ENCODE measurements at regions not wholly inside any gene's neighbourhood (a gene's known extent, or its start where the extent isn't known, plus 50 kb on each side); places are given as distances from the start of the nearest gene placed in this dataset.

DNA sequence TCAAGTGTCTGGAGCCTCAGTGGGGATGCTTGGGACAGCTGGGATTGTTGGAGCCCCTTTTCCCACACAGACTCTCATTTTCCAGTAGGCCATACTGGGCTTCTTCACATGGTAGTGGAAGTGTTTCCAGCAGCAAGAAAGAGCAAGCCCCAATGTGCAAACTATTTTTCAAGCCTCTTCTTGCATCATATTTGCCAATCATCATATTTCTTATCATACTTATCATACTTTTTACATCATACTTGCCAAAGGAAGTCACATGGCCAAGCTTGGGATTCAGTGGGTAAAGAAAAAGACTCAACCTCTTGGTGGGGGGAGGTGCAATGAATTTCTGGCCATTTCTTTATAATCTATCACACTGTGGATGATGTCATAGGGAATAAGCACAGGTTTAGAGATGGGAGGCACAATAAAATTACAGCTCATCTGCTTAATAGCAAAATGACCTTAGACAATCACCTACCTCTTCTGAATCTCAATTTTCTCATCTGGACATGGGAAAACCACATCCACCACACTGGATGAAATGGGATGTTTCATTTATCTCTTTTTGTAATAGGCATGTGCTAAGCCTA is 174.2 kb downstream of the MID1IP1 start:
- no peaks in the 10 kb centered on the region for H3K36me3 Mint-ChIP-seq (ENCODE audit: low read depth)
- ATAC-seq (replicated peaks) = no peak

DNA sequence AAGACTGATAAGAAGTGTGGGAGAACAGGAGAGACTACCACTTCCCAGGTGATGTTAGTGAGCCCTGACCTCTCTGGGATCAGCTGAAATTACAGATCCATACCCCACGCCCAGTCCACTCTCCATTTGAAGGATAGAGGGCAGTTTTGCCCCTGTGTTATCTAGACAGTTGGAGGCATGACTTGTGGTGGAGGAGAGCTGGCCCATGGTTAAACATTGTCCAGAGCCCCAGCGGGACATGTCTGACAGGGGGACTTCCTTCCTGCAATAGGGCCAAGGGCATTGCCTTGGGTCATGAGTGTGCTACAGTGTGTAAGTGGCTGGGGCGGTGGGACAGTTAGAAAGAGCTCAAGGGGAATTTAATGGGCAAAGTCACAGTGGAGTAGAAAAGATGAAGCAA is 181.1 kb downstream of the MID1IP1 start:
- no peak for ATAC-seq (replicated peaks)
- Mint-ChIP-seq H3K27me3 (no peaks in the 10 kb centered on the region), H3K9me3 (no peaks in the 10 kb centered on the region), H3K4me3 (no peak overlapping the region), H3K27ac (no peak overlapping the region), H3K36me3 (ENCODE audit: low read depth) (no peaks in the 10 kb centered on the region), H3K4me1 (no peaks in the 10 kb centered on the region)

More for the DNA sequence above, 174.2 kb downstream of the MID1IP1 start:
- H3K27ac Mint-ChIP-seq = no peak overlapping the region
- H3K9me3 Mint-ChIP-seq = no peaks in the 10 kb centered on the region
- no peaks in the 10 kb centered on the region for H3K27me3 Mint-ChIP-seq
- peaks cover 5% of the 10 kb centered on the region for H3K4me1 Mint-ChIP-seq
- H3K4me3 Mint-ChIP-seq = no peak overlapping the region

DNA sequence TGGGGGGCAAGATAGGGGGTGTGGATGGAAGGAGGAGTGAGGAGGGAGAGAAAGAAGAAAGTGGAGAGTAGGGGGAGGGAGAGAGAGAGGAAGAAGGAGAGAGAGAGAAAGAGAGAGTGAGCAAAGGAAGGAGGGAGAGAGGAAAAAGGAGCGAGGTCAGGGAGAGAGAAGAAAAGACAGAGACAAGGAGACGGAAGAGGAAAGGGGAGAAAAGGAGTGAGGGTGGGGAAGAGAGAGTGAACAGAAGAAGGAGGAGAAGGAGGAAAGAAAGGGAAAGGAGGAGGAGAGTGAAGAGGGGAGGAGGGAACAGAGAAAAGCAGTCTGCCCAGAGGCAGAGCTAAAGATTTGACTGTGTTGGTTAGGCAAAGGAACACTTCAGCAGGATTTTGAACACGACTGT is 181.6 kb downstream of the MID1IP1 start:
- Mint-ChIP-seq H3K36me3 (ENCODE audit: low read depth) (no peaks in the 10 kb centered on the region), H3K27ac (no peak overlapping the region), H3K9me3 (no peaks in the 10 kb centered on the region), H3K4me3 (no peak overlapping the region), H3K4me1 (no peaks in the 10 kb centered on the region), H3K27me3 (no peaks in the 10 kb centered on the region)
- ATAC-seq (replicated peaks) = no peak

DNA sequence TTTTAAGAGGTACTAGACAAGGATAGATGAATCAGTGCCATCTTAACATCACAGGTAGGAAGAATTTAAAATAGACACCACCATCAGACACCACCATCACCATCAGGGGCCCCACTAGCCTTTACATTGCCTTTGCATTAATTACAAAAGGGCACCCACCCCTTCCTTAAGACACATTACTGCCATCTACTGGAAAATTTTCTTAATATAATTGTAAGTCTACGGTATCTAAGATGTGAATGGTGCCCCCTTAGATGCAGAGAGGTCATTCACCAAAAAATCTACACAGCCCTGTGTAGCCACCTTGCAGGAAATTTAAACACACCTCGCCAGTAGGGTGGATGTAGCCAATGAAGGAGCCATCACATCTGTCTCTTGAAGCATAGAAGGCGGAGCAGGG is 184.1 kb downstream of the MID1IP1 start:
- ATAC-seq (replicated peaks) = no peak
- Mint-ChIP-seq H3K27ac (no peak overlapping the region), H3K4me3 (no peak overlapping the region), H3K36me3 (ENCODE audit: low read depth) (no peaks in the 10 kb centered on the region), H3K4me1 (no peaks in the 10 kb centered on the region), H3K9me3 (no peaks in the 10 kb centered on the region), H3K27me3 (no peaks in the 10 kb centered on the region)

DNA sequence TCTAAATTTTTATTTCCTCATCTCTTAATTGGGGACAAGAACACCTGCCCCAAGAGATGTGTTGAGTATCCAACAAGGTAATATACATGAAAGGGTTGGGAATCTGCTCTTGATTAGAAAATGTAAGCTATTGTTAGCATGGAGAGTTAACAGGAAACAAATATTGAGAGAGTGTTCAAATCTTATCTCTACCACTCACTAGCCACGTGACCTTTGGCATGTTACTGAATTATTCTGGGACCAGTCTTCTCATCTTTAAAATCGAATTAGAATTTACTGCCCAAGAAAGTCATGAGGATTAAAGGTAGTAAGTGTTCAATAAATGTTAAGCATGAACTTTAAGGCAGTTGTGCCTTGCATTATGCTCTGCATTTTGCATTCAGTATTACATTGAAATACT is 184.7 kb downstream of the MID1IP1 start:
- ATAC-seq (replicated peaks) = no peak

DNA sequence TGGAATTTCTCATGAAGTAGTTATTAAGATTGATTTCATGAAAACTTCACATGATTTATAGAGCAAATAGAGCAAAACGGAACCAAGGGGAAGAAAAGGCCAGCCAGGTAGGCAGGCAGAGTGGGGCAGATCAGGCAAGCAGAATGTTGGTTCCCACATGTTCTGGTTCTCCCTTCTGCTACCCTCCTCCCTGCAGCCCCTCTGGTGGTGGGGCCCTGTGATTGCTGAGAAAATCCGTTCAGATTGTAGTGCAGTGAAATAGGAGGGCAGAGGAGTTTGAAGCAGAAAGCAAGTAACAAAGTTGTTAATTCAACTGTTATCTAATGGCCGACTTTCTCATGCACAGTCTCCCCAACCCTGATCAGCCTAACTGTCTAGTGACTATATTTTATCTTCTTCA is 185.3 kb downstream of the MID1IP1 start:
- H3K4me1 Mint-ChIP-seq = no peaks in the 10 kb centered on the region
- H3K36me3 Mint-ChIP-seq (ENCODE audit: low read depth) = no peaks in the 10 kb centered on the region
- no peak overlapping the region for H3K4me3 Mint-ChIP-seq
- no peaks in the 10 kb centered on the region for H3K27me3 Mint-ChIP-seq
- no peak for ATAC-seq (replicated peaks)
- no peak overlapping the region for H3K27ac Mint-ChIP-seq
- H3K9me3 Mint-ChIP-seq = no peaks in the 10 kb centered on the region

More for the DNA sequence above, 184.7 kb downstream of the MID1IP1 start:
- Mint-ChIP-seq H3K36me3 (ENCODE audit: low read depth) (no peaks in the 10 kb centered on the region), H3K9me3 (no peaks in the 10 kb centered on the region), H3K27ac (no peak overlapping the region), H3K27me3 (no peaks in the 10 kb centered on the region), H3K4me3 (no peak overlapping the region), H3K4me1 (no peaks in the 10 kb centered on the region)

DNA sequence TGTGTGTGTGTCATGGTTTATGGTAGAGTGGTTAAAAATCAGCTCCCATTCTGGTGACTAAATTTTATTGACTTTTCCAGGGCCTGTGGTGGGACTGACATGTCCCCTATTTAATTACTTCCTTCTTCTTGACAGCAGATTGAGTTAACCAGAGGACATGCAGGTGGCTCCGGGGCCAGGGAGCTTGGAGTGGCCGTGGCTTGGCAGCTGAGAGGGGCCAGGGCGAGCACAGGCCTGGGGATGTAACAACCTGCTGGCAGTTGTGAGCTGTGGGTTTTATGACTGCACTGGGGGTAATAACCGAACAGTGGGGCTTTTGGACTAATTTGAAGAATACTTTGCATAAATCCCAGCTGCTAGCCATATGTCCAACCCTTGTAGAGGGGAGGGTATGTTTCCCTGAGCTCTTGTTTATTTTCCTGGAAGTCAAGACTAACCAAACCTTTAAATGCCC is 186.0 kb downstream of the MID1IP1 start:
- no peaks in the 10 kb centered on the region for H3K36me3 Mint-ChIP-seq (ENCODE audit: low read depth)
- no peaks in the 10 kb centered on the region for H3K27me3 Mint-ChIP-seq
- H3K9me3 Mint-ChIP-seq = no peaks in the 10 kb centered on the region
- no peak overlapping the region for H3K27ac Mint-ChIP-seq
- no peak for ATAC-seq (replicated peaks)
- H3K4me1 Mint-ChIP-seq = no peaks in the 10 kb centered on the region
- no peak overlapping the region for H3K4me3 Mint-ChIP-seq

DNA sequence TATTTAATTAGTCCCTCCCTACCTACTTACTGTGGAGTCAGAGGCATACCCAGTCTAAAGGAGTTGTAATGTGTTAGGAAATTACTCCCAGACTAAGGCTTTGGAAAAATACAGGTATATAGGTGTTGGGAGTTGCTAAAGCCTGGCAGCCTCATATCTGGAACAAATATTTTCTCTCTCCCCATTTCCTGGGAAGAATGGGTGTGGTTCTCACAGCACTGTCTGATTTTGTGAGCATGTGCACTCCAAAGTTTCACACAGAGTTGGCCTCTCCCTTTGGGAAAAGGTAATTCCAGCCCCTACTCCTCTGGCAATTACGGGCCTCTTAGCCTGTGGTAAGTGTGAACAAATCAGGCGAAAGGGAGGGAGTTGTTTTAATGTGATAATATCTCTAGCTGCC is 187.0 kb downstream of the MID1IP1 start:
- ATAC-seq (replicated peaks) = no peak
- Mint-ChIP-seq H3K9me3 (no peaks in the 10 kb centered on the region), H3K4me1 (no peaks in the 10 kb centered on the region), H3K27me3 (no peaks in the 10 kb centered on the region), H3K4me3 (no peak overlapping the region), H3K36me3 (ENCODE audit: low read depth) (no peaks in the 10 kb centered on the region), H3K27ac (no peak overlapping the region)

DNA sequence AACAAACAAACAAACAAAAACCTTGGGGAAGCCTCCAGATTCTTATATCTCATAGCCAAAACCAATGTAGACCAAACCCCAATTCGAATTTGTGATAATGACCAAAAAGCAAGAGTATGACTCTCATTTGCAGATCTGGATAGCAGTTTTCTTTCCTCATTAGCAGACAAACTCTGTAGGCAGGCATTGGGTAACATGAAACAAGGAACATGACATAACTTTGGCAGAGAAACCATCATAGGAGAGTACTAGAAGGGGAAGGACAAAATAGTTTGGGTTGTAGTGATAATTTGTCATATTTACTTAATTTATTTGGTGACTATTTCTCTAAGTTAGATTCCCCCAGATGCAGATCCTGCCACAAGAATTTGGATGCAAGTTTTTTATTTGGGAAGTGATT is 187.8 kb downstream of the MID1IP1 start:
- no peak overlapping the region for H3K4me3 Mint-ChIP-seq
- no peaks in the 10 kb centered on the region for H3K27me3 Mint-ChIP-seq
- no peak overlapping the region for H3K27ac Mint-ChIP-seq

DNA sequence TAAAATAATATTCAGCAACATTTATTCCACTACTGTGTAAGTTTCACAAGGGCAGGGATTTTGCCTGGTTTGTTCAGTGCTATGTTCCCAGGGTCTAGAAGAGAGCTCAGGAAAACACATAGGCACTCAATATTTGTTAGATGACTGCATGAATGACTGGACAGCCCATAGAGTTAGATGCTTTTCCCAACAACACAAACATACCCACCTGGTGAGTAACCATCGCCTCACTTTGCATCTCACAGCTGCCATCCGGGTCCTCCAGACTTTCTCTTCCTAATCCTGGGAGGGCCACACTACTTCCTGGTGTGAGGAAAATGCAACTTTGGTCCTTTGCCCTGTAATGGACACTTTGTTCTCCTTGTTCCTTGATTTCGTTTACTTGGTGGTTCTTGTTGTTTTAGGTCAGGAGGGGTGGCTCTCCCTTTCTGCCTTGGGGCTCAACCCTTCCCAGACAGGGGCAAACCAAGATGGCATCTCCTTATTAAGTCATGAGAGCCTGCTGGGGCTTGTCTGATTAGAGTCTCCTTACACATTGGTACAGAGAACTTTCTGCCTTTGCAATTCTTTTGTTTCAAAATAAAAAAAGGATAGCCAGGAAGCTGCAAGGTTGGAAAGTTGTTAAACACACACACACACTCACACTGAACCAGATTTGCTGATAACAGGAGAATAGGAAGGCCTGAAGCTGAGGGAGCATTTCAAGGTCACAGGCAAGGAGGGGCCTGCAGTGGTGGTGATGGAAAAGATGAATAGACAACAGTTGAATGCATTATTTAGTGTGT is 190.6 kb downstream of the MID1IP1 start:
- H3K27me3 Mint-ChIP-seq = no peaks in the 10 kb centered on the region
- no peaks in the 10 kb centered on the region for H3K9me3 Mint-ChIP-seq
- H3K27ac Mint-ChIP-seq = no peak overlapping the region

More for the DNA sequence above, 187.8 kb downstream of the MID1IP1 start:
- H3K4me1 Mint-ChIP-seq = no peaks in the 10 kb centered on the region
- H3K9me3 Mint-ChIP-seq = no peaks in the 10 kb centered on the region
- H3K36me3 Mint-ChIP-seq (ENCODE audit: low read depth) = no peaks in the 10 kb centered on the region
- no peak for ATAC-seq (replicated peaks)

DNA sequence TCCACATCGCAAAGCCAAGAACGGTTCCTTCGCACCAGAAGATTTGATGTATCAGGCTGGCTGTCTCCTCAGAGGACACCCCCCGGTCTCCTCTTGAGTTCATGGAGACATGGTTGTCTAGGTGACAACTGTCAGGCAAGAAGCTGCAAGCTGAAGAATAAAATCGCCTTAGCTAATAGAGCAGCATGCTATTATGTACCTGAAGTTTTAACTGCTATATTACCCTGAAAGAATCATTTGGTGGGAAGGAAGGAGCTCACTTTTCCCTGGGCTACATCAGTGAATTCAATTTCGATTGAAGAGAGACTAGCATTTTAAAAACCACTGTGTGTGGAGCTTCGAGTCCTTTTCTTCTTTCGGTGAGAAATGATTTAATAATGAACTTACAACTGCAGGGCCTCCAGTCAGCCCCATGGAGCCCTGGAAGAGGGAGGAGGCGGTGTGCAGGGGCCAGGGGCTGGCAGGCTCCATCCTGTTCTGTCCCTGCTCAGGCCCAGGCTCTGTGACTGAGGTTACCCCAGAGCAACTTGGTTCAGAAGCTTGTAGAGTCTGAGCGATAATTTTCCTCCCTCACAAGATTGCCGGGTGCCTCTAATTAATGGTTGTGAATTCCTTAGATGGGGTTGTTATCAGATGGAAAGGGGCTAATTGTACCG is 191.3 kb downstream of the MID1IP1 start:
- no peaks in the 10 kb centered on the region for H3K9me3 Mint-ChIP-seq
- ATAC-seq (replicated peaks) = no peak
- no peak overlapping the region for H3K4me3 Mint-ChIP-seq
- no peak overlapping the region for H3K27ac Mint-ChIP-seq
- no peaks in the 10 kb centered on the region for H3K36me3 Mint-ChIP-seq (ENCODE audit: low read depth)
- H3K27me3 Mint-ChIP-seq = no peaks in the 10 kb centered on the region
- H3K4me1 Mint-ChIP-seq = no peaks in the 10 kb centered on the region

More for the DNA sequence above, 190.6 kb downstream of the MID1IP1 start:
- no peak for ATAC-seq (replicated peaks)
- no peaks in the 10 kb centered on the region for H3K4me1 Mint-ChIP-seq
- H3K4me3 Mint-ChIP-seq = no peak overlapping the region
- H3K36me3 Mint-ChIP-seq (ENCODE audit: low read depth) = no peaks in the 10 kb centered on the region

DNA sequence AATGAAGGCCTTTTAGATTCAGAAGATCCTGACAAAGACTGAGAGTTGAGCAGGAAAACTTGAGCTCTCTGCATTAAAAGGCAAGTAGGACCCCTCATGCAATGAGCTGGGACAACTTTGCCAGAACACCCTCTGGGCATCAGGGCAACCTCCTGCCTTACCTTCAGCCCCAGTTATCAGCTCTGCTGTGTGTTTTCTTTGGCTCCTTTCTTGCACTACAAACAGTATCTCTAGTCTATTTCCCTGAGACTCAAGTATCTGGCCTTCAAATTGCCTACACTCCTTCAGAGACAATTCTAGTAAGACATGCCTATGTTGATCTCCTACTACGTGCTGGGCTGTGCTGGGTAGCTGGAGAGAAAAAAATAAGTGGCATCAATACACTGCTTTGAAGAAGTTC is 192.2 kb downstream of the MID1IP1 start:
- no peaks in the 10 kb centered on the region for H3K27me3 Mint-ChIP-seq
- no peaks in the 10 kb centered on the region for H3K4me1 Mint-ChIP-seq
- no peak for ATAC-seq (replicated peaks)
- H3K4me3 Mint-ChIP-seq = no peak overlapping the region
- H3K27ac Mint-ChIP-seq = no peak overlapping the region
- no peaks in the 10 kb centered on the region for H3K36me3 Mint-ChIP-seq (ENCODE audit: low read depth)
- no peaks in the 10 kb centered on the region for H3K9me3 Mint-ChIP-seq

DNA sequence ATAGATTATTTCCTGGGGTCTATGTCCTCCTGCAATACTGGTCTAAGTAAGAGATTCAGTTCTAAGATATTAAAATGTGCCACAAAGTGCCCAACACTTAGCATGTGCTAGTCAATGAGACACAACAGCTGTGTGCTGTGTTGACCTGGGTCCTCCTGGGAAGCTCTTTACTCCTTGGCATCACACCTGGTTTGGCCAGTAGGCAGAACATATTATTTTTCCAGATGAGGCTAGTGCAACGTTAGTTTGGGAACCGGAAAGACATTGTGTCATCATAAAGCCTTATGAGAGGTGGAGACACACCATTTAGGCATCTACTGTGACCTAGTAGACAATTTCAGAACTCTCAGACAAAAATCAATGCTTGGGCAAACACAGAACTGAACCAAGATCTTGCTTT is 197.8 kb downstream of the MID1IP1 start:
- no peaks in the 10 kb centered on the region for H3K27me3 Mint-ChIP-seq
- ATAC-seq (replicated peaks) = no peak
- H3K9me3 Mint-ChIP-seq = no peaks in the 10 kb centered on the region
- H3K4me3 Mint-ChIP-seq = no peak overlapping the region
- H3K4me1 Mint-ChIP-seq = no peaks in the 10 kb centered on the region
- no peak overlapping the region for H3K27ac Mint-ChIP-seq
- no peaks in the 10 kb centered on the region for H3K36me3 Mint-ChIP-seq (ENCODE audit: low read depth)

DNA sequence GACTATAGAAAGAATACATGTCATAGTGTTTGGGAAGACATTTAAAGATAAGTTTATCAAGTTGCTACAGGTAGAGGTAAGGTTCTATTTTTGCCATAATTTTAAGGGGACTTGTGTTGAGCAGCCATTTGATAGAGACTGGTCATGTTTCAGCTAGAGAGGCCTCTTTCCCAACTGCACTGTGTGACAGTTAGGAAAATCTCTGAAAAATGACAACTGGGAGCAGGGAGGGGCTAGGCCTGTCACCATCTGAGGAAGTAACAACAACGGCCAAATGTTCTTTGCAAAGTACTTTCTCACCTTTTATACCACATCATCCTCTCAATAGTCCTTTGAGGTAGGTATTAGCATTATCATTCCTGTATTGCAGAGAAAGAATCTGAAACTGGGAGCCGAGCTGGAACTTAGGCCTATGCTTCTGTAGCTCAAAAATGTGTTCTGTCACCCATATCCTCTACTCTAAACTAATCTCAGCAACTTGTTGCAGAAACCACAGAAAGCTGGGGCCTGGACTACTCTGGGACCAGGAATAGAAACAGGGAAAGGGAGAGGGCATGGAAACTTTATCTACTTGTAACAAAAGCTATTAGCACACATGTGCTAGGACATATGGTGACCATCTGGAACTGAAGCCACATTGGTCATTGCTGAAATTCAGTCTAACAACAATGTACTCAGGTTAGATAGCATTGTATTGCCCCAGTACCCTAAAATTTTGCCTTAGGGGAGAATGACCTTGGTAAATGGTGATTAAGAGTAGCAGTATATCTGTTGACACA is 198.9 kb downstream of the MID1IP1 start:
- H3K27ac Mint-ChIP-seq = no peak overlapping the region
- H3K27me3 Mint-ChIP-seq = no peaks in the 10 kb centered on the region
- H3K4me3 Mint-ChIP-seq = no peak overlapping the region
- no peaks in the 10 kb centered on the region for H3K9me3 Mint-ChIP-seq
- no peak for ATAC-seq (replicated peaks)
- no peaks in the 10 kb centered on the region for H3K4me1 Mint-ChIP-seq
- H3K36me3 Mint-ChIP-seq (ENCODE audit: low read depth) = no peaks in the 10 kb centered on the region
